Hepatocyte (in vitro differentiated cells): ENCODE measurements at regions not wholly inside any gene's neighbourhood (a gene's known extent, or its start where the extent isn't known, plus 50 kb on each side); places are given as distances from the start of the nearest gene placed in this dataset.

ENCODE experiments used
- CTCF ChIP-seq: fragments of 200-600 bp; sonication (generic); IDR thresholded peaks from 2 replicates; pipeline ENCODE4 v1.5.1; 2016; ENCODE audit warnings: antibody characterized with exemption, mild to moderate bottlenecking; ENCODE audit not compliant: poor library complexity
- EZH2 ChIP-seq: fragments of 200-600 bp; sonication (generic); IDR thresholded peaks from 2 replicates; pipeline ENCODE4 v1.6.1; 2016; ENCODE audit warnings: antibody characterized with exemption, mild to moderate bottlenecking, borderline replicate concordance

GRCh38 chr9:79301551-79302391 is 270.0 kb upstream of the TLE4 start:
- TF ChIP-seq CTCF, result no peak
- no peak for TF ChIP-seq EZH2
